ENCODE measurements at regions not wholly inside any gene's neighbourhood (a gene's known extent, or its start where the extent isn't known, plus 50 kb on each side); places are given as distances from the start of the nearest gene placed in this dataset.

DNA sequence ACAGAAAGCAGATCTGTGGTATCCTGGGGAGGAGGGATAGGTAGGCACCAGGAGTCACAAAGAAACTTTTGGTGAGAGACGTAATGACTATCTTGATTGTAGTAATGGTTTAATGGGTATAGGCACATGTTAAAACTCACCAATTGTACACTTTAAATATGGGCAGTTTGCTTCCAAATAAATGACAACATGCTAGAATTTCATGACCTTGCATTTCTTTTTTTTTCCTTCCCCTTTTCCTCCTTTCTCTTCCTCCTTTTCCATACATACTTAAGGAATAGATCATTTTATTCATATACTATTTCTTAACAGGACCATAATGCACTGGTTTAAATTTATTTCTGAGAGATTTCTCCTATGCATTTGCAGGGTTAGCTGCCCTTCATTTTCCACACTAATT lies 341.8 kb downstream of the TMEM182 start:
- DNase-seq (ENCODE audit: low read depth), result no peak

DNA sequence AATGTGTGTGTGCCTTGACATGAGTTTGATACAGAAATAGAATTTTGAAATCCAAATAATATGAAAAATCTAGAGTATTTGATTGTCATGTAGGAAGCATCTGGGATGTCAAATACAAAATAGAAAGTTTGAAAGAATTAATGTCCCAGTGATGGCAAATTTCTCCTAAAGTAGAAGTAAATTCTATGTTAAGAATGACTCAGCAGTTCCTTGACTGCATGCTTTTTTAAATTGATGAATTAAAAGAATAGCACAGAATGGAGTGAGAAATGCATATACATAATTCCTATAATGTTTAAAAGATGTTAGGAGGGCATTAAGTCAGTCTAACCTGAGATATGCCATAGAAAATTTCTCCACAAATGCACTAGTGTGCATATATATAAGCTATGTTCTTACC lies 357.5 kb downstream of the TMEM182 start:
- no peak for DNase-seq (ENCODE audit: low read depth)

DNA sequence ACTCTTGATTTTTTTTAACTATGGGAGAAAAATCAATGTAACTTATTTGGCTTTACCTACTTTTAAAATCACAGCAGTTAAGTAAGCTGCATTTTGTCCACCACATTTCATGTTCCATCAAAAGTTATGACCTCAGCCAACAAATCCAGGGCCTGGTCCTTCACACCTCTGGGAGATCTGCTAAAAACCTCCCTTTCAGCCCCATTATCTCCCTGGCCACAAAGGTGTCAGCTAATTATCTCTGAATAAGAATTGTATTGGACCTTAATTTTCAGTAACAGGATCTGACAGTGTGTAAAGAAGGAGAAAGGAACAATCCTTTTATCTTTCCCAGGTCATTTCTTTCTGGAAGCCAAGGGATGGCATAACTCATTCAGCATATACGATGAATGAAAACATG lies 359.3 kb downstream of the TMEM182 start:
- DNase-seq (ENCODE audit: low read depth), result no peak

DNA sequence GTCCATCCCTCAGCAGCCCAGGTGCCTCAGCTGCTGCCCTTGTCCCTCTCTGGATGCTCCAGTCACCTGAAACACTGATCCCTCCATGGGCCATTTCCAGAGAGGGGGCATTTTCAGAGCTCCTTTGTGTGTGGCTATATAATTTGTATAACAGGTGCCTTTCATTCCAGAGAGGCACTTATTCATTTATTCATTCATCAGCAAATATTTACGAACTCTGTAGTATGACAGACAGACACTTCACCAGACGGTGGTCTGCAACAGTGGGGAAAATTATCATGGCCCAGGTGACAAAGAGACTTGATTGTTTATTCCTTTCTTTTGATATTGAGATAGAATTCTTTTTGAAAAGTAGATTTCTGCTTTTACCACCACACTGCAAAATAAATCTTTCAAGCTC lies 361.7 kb downstream of the TMEM182 start:
- DNase-seq (ENCODE audit: low read depth), result no peak

DNA sequence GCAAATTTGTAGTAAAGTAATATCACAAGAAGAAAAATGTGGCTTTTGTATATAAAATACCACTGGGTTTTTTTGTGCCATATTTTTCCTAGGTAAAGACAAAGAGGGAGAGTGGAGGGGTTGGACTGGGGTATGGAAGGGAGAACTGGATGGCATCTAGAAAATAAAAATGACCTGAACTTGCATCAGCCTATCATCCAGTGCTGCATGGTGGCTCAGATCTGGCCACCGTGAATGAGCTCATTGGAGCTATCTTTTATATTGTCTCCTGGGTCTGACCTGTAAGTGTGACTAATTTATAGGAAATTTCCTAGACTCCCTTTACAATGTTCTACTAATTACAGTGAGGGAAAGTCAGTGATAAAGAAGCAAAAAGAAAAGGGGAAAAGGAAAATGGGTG lies 369.0 kb downstream of the TMEM182 start:
- no peak for DNase-seq (ENCODE audit: low read depth)

DNA sequence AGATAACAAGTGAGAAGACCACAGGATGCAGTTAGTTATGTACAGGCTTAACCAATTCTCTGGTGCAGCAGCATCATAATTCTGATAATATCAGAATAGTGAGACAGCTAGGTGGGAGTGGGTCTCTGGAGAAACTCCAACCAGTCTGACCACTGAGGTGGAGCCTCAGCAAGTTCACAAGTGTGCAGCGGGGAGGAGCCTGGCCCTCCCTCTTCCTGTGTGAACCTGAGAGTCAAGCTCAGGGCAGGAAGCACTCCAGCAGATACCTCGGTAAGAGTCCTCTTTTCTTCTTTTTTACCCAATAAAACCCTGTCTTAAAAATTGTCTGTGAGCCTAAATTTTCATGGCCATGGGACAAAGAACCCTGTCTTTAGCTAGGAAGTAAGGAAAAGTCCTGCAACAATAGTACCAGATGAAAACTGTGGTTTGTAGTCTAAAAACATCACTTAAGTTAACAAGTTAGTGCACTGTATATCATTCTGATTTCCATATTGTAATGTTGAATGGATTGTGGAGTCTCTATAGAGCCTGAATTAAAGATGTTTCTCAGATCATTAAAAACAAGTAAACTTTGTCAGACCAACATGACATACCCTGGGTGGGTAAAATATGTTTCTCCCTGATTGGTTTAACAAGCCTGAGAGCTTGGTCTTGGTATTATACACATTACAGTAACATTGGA lies 370.8 kb downstream of the TMEM182 start:
- no peak for DNase-seq (ENCODE audit: low read depth)

DNA sequence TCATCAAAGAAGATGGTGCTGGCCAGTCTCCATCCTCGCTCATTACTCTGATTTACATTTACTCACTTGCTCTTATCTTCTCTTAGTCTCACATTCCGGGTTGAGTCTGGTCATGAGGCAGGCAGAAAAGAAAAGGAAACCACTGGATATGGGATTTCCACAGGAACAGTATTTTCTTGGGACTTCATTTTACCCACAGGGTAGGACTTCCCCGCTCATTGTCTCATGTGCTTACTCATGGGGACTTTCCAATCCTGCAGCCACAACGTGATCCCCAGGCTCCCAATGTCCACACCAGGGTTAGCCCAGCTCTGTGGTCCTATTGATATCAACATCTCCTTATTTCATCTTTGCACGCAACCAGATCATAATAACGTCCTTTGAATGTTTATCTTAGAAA lies 373.8 kb downstream of the TMEM182 start:
- DNase-seq (ENCODE audit: low read depth), result no peak

DNA sequence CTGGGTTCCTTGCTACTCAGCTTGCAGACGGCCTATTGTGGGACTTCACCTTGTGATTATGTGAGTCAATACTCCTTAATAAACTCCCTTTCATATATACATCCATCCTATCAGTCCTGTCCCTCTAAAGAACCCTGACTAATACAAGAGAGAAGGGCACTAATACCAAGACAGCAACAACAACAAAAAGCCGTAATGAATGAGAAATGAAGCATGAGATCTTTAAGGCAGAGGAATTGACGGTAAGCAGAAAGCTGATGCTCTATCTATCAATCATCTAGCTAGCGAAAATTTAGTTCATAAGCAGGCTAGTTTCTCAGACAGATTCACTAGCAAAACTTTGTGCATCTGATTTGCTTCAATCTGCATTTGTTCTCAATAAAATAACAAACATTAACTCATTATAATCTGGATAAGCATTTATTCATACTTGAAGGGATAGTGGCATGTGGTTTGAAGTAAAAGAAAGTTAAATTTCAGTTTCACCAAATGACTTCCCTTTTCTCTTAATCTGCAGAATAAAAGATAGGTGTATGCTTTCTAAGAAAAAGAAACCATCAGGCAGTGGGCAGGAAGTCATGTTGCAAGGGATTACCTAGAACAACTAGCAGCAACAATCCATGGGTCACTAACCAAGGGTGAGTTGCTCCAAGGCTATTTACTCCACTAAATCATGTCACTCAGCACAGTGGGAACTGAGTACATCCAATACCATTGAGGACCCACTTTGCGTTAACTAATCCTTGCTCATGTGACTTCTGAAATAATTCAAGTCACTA lies 376.5 kb downstream of the TMEM182 start:
- DNase-seq (ENCODE audit: low read depth), result no peak

DNA sequence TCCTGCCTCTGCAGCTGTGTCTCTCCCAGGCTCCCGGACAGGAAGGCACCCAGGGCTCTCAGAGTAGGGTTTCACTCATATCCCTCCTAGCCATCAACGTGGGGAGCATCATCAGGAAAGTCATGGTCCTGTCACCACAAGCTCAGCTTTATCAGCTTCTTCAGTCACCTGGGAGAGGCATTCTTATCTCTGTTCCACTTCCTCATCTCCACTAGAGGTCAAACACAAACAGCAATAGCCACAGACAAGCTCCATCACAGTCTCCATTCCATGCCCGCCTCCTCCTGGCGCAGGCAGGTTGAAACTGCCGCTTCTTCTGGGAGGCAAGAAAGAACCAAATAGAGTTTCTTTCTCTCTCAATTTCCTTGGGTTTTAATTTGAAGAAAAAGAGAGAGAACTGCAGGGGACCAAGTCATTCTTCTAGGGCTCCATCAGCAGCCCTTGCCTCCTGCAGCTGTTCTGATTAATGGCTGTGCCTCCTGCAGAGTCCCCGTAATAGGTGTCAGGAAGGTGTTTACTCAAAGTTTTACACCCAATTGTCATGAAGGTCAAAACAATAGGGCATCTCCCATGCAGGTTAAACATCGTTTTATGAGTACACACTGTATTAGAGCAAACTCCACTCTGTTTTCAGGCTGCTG lies 377.9 kb downstream of the TMEM182 start:
- DNase-seq (ENCODE audit: low read depth), result no peak

DNA sequence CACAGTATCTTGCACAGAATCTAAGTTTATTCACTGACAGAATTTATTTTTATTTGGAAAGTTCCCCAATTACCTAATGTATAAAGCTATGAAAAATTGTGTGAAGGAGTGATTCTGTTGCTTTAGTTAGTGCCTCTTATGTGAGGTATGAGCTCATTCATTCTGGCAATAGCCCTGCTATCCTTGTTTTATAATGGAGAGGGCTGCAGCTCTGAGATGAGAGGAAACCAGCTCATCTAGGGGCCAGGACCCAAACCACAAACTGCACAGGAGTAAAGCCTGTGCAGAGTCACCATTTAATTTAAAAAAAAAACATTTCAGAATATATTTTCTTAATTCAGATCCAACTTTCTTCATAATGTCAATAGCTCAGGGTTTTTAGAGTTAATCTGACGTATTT lies 383.0 kb downstream of the TMEM182 start:
- no peak for DNase-seq (ENCODE audit: low read depth)

DNA sequence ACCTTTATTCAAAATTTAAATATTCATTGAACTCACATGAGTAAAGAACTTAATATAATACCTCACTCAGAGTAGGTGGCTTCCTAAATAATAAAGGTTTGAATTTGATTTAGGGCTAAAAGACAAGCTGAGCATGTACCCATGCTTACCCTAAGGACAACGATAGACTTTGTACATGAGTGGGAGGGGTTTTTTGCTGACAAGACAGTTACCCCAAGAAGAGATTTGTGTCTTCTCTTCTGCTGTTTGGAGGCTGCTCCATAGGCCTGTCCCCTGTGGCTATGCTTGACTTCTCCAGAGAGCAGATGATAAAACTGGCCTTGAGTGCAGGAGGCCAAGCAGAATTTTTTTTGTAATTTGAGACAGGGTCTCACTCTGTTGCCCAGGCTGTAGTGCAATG lies 383.9 kb downstream of the TMEM182 start:
- DNase-seq (ENCODE audit: low read depth), result no peak

DNA sequence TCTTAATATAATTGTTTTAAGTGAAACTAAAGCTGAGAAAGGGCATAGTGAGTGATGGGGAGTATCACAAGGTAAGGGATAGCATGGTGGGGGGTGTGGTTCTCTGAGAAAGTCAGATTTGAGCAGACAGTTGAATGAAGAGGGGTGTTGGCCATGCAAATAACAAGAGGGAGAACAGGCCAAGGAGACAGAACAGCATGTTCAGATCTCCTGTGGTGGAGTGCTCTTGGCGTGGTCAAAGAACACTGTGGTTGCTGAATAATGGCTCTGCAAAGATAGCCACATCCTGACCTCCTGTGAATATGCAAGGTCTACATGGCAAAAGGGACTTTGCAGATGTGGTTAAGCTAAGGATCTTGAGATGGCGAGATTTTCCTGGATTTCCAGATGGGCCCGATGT lies 389.2 kb downstream of the TMEM182 start:
- DNase-seq (ENCODE audit: low read depth), result no peak

DNA sequence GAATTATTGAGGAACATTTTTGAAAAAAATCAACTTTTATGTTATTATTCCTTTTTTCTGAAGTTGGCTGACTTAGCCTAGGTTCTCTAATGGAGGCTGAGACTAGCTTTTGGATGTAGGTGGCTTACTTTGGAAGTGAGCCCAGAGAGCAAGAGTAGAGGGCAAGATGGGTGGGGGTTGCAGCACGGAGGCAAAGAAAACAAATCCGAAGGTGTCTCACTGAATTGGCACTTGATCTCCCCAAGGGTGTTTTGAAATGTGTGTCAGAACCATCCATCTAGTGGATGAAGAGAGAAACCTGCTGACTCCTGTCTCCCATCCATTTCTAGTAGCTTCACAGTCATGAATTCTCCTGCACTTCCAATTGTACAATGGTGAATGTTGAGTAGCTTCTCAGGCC lies 390.7 kb downstream of the TMEM182 start:
- no peak for DNase-seq (ENCODE audit: low read depth)

DNA sequence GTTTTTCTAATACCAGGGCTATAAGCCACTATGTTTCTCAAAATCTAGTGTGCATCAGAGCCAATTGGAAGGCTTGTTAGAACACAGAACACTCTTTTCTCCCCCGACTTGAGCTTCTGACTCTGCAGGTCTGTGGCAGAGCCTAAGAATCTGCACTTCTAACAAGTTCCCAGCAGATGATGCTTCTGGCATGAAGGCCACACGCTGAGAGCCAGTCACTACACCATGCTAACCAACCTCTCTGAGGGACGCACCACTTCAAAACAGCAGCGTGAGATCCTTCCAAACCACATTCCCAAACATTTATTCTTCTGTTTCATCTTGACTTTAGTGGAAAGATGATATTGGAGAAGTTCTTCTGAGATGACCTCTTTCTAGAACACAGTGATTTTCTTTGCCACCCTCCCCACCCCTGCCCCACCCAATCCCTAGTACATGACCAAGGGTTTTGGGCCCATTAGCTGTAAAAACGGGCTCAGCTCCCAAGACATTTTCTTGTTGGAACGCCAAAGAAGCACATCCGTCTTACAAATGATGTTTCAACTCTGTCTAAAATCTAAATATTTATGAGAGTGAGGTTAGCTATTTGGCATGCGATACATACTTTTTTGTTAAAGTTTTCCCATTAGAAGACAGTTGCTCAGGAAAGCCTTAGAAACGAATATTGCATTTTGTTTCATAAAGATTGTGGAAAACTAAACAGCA lies 391.9 kb downstream of the TMEM182 start:
- DNase-seq (ENCODE audit: low read depth), result no peak

DNA sequence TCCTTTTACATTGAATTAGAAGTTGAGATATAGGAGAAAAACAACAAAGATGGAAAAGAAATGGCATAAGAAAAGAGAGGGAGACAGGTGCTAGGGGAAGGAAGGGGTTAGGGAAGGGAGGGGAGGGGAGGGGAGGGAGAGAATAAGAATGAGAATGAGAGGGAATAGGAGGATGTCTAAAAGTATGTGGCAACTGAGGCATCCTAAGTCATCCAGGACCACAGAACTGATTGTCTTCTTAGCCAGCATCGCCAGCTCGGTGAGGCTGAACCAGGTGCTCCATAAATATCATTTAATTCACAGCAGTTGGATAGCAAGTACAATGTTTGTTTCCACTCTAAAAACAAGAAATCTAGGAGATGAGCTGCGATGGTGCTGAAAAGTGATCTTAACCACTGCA lies 393.5 kb downstream of the TMEM182 start:
- DNase-seq (ENCODE audit: low read depth), result no peak

DNA sequence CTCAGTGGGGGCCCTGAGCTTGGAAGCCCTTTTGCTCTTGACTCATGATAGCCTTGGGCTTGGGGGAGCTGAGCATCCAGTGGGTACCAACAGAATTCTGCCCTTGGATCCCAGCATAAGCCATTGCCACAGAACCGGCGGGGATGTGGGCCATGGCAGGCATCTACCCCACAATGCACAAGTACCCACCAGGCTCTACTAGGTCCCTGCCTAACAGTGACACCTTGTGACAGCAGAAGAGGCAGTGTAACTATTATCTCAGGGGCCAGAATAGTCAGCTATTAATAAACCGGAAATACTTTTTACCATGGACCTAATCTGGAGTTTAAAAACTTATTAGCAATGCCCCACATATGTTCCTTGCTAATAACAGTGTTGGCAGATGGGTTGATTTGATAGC lies 397.2 kb downstream of the TMEM182 start:
- DNase-seq (ENCODE audit: low read depth), result no peak

DNA sequence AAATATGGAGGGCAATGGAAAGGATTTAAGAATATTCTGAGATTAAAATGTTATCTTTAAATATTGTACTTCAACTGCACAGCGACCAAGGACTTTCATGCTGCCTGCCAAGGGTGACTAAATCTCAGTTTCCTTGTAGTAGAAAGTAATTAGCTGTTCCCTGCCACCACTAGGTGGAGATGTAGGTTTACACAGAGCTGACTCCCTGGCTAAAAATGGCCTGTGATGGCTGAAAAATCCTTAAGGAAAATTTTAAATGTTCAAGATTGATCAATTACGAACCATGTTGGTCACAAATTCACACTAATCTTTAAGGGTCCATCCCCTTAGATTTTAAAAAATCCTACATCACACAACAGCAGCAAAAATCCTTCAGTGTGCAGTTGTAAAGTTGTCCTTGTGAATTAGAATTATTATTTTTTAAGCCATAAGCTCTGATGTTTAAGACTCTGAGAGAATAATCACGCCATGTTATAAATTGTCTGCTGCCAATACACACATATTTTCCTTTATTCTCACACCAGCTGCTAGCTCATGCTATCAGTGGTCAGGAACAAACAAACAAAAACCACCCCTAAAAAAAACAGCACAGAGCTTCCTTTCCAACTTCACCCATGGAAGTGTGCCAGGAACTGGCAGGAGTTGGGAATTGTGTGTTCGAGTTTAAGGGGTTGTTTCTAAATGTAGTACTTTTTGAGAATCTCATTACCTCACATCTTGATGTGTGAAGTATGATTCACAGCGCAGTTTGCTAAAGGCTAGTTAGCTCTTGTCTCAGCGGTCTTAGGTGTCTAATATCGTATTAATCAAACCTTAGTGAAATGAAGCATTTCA lies 399.8 kb downstream of the TMEM182 start:
- peak; percentile 11 for DNase-seq (ENCODE audit: low read depth)

DNA sequence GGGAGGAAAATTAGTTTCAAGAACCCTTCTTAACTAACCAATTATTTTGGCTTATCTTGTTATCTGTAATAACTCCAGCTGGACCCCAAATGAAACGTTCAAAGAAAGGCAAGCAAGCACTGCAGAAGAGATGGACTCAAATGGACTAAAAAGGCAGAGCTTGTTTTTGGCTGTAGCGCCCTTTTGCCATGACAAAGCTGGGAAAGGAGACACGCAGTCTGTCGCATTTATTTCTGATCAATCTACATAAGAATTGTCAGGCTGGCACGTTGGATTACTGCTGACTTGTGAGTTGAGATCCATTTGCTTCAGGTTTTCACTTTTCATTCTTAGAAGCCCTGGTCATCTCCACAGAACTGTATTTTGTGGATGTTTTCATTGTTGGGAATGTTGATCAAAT lies 402.9 kb downstream of the TMEM182 start:
- DNase-seq (ENCODE audit: low read depth), result no peak

DNA sequence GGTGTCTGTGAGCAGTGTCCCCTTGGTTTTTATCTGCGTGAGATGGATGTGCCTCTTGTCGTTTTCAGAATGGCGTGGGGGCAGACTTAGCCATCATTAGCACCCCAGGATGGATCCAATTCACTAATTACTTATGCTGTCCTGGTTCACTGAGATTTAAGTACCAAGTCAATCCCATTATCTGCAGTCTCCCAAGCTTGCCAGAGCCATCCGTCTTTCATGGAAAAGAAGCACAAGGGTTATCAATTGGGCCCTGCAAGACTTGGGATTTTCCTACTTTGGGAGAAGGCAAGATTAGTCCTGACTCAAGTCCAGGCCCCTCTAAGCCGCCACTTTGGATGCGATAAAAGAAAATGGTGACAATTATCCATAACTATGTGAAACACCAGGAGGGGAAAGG lies 404.0 kb downstream of the TMEM182 start:
- no peak for DNase-seq (ENCODE audit: low read depth)

DNA sequence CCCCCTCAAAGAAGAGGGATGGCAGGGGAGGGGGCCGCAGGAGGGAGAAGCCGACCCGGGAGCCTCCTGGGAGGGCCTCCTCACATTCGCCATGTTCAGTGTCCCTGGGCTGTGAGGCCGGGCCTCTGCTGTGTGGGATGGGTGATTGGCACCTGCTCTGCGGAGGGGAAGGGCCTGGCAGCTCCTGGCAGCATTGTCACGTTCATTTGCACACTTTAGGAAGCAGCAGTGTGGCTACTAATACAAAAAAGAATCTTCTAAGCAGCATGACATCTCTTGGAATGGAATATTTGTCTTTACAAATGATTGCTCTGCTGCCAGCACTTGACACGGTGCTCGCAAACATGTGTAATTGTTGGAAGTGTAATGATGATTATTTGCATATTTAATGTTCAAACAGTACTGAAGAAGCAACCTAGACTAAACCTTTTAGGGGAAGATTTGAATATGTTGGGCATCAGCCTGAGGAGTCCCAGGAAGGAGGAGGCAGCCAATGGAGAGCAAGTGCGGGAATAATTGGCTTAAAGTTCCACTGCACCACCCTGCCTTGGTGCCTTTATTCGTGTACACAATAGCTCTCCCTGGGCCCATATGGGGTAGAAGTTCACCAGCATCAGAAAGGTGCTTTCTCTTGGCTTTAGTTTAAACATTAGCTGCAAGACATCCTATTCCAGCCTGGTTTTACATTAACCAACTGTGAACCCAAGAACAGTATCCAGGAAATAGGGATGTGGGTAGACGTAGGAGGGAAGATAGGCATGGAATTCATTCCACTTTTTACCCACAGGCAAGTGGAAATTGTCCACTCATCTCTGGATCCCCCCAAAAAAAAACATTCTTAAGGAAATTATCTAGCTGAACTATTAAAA lies 404.9 kb downstream of the TMEM182 start:
- no peak for DNase-seq (ENCODE audit: low read depth)

DNA sequence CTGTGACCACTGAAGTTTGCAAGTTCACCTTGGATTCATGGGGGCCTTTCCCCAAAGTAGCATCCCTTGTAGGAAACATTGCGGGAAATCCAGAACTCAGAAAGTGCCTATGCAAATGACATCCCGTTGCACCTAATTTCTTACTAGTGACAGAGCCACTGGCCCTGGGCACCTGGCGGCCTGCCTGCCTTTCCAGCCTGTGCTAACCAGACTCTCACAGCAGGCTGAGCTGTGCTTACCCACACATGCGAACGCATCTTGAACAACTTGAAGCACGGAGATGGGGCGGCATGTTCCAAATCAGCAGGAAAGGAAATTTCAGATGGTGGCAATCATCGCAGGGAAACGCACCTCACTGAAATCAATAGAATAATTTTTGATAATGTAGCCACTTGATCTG lies 405.8 kb downstream of the TMEM182 start:
- DNase-seq (ENCODE audit: low read depth), result no peak

All from non-pigmented ciliary epithelial cell (primary cell).